GM18499 (cell line): ENCODE measurements at regions not wholly inside any gene's neighbourhood (a gene's known extent, or its start where the extent isn't known, plus 50 kb on each side); places are given as distances from the start of the nearest gene placed in this dataset.
"Not testable (repeated sequence)": the region's sequence is repeated elsewhere in the genome, so short reads cannot be mapped to it uniquely, and the experiment has no call there.

Experiments used
- ATAC-seq: cut with Tn5 transposase; IDR thresholded peaks from one replicate; pipeline ENCODE4 v1.9.1; 2021; ENCODE audit warnings: moderate number of reproducible peaks; ENCODE audit not compliant: insufficient read depth, unreplicated experiment

DNA sequence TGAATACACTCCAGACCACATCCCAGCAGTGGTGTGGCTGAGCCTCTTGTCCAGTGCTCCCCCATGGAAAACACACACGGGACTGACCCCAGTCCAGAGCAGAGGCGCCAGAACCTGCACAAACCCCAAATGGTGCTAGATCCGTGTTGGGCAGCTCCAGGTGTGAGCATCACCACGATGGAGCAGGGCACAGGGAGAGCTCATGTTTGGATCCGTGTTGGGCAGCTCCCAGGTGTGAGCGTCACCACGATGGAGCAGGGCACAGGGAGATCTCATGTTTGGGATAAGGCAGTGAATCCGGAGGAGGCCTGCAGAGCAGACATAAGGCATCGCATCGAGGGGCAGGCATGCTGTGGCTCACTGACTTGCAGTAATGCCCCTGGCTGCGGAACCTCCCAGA is 460.0 kb upstream of the MYT1L start:
- ATAC-seq, result no peak

GRCh38 chr2:2788076-2788475 is 457.0 kb upstream of the MYT1L start:
- no peak for ATAC-seq

GRCh38 chr2:2787301-2787907 is 456.3 kb upstream of the MYT1L start:
- ATAC-seq, result no peak

GRCh38 chr2:2782007-2782406 is 450.9 kb upstream of the MYT1L start:
- ATAC-seq, result no peak

- no peak for ATAC-seq
Observed at GRCh38 chr2:2779727-2780126, 448.7 kb upstream of the MYT1L start.

DNA sequence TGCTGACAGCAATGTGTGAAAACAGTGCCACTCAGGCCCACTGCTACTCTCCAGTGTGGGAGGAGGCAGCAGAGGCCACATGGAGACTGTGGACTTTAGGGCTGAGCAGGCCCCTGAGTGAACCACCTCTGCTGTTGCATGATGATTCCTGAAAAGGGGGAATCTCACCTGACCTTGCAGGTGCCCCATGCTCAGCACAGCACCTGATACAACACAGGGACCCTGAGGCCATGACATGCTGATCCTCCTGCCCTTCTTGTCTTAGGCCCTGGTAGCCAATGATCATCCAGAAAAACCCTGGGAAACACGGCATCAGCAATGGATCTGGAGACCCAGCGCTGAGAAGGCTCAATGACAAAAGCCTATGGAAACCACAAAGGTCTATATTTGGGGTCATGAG is 446.8 kb upstream of the MYT1L start:
- ATAC-seq, result no peak

DNA sequence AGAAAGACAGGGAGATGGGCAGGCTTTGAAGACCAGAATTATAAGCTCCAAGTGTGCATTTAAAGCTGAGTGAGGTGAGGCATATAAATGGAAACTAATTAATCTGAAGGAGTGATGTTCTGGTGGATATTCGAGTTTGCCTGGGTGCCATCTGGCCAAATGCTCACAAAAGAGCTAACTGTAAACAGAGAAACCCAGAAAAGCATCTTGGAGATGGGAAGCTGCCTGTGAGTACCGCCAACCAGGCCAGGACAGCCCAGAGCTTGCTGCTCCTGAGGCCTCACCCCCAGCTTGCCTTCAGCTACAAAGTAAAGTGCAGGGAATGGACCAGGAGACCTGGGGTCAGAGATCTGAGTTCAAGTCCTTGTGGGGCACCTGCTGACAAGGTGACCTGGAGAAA is 446.1 kb upstream of the MYT1L start:
- ATAC-seq, result no peak

GRCh38 chr2:2775018-2775417 is 443.9 kb upstream of the MYT1L start:
- ATAC-seq, result no peak

- ATAC-seq, result no peak
Observed at GRCh38 chr2:2773692-2774091, 442.6 kb upstream of the MYT1L start.

DNA sequence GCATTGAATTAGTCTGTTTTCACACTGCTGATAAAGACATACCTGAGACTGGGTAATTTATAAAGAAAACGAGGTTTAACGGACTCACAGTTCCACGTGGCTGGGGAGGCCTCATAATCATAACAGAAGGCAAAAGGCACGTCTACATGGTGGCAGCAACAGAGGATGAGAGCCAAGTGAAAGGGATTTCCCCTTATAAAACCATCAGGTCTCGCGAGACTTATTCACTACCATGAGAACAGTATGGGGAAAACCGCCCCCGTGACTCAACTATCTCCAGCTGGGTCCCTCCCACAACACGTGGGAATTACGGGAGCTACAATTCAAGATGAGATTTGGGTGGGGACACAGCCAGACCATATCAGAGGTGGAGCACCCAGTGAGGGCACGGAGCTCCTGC is 442.0 kb upstream of the MYT1L start:
- not testable (repeated sequence) for ATAC-seq

GRCh38 chr2:2771721-2772411 is 440.8 kb upstream of the MYT1L start:
- ATAC-seq, result no peak

GRCh38 chr2:2769481-2770431 is 438.7 kb upstream of the MYT1L start:
- ATAC-seq, result no peak

DNA sequence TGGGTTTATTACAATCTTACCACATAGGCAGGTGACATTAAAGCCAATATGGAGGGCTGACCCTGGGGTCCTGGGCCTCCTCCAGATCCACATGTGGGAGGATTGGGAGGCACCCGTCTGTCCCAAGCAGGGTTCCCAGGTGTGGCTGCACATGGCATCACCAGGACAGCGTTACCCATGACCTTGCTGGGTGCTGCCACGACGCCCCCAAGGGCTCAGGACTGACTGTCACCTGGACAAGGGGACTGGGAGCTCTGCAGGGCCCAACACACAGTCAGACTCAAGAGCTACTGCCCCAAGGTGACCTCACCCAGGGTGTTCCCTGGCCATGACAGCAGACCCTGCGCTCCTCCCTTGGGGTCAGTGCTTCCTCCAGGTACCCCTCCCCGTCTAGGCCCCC is 437.4 kb upstream of the MYT1L start:
- no peak for ATAC-seq

DNA sequence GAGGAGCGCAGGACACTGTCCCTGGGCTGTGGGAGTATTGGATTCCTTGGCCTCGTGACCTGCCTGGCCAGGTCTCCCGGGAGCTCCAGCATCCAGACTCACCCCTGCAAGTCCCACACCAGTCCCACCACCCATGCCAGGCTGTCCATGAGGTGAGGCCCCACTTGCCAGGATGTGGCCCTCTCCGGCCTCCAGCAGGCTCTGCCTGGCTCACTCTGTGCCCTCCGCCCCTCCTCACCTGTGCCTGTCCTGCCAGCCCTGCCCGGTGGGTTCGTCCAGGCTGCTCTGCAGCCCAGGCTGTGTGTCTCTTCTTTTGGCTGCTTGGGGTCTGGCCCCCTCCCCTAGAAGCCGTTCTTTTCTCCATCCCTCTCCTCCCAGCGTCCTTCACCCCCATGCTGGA is 436.8 kb upstream of the MYT1L start:
- no peak for ATAC-seq

- ATAC-seq, result no peak
Observed at GRCh38 chr2:2765839-2766495, 434.9 kb upstream of the MYT1L start.

- ATAC-seq, result no peak
Observed at GRCh38 chr2:2765176-2765800, 434.2 kb upstream of the MYT1L start.

DNA sequence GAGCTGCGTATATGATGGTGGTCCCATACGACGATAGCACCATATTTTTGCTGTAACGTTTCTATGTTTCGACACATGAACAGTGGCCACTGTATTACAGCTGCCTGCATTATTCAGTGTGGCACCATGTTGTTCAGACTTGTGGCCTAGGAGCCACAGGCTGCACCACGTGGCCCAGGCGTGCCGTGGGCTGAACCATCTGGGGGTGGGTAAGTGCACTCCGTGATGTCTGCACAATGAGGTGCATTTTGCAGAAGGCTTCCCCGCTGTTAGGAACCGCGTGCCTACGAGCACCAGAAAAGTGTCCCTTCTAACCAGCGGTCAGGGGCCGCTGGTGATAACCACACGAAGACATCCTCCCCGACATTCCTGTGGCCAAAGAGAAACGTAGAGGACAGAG is 433.7 kb upstream of the MYT1L start:
- no peak for ATAC-seq

DNA sequence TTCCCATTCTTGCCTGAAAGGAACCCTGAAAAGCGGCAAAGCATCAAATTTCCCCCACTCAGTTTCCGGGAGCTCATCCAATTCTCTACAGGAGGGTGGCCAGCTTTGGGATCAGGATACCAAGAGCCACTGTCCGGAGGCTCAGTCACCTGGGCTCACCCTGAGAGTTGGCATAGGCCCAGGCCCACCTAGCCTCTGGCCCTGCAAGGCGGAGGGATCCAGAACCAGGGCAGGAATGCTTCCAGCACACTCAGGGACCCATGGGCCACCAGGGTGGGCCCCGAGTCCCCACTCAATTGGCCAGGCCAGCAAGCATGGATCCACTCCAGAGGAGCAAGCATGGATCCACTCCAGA is 432.9 kb upstream of the MYT1L start:
- no peak for ATAC-seq

GRCh38 chr2:2763351-2764000 is 432.4 kb upstream of the MYT1L start:
- ATAC-seq, result no peak

DNA sequence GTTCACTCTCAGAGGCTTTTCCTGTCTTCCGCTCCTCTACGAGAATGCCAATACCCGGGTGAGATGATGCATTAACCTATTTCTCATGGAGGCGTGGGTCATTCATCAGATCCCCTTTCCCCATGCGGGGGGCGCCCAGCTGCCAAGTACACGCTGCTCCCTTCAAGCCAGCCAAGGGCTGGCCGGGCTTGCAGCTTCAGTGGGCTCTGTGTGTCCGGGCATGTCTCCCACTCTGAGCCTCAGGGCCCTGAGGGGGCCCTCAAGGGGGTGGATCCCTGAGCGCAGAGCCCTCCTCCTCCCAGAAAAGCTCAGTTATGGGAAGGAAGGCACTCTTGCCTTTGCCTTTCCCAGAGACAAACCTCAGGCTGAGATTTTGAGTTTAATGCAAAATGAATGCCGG is 431.8 kb upstream of the MYT1L start:
- ATAC-seq, result no peak
